ENCODE measurements at regions not wholly inside any gene's neighbourhood (a gene's known extent, or its start where the extent isn't known, plus 50 kb on each side); places are given as distances from the start of the nearest gene placed in this dataset.

GRCh38 chr5:86070719-86071118 lies 547.0 kb upstream of the COX7C start:
- intact Hi-C loops (cut with micrococcal nuclease): no loop called here
- Mint-ChIP-seq H3K4me1 (no peaks in the 10 kb centered on the region), H3K36me3 (no peaks in the 10 kb centered on the region), H3K27ac (no peak overlapping the region), H3K4me3 (no peak overlapping the region), H3K27me3 (ENCODE audit: low read depth in 2 of 2) (no peaks in the 10 kb centered on the region), H3K9me3 (peaks cover 5 to 10% of the 10 kb centered on the region in 2 donors)
- Histone ChIP-seq H3K4me1 (ENCODE audit: control insufficient read depth, insufficient read depth, low read length) (no peaks in the 10 kb centered on the region), H3K36me3 (ENCODE audit: control insufficient read depth, insufficient read depth, low read length) (no peaks in the 10 kb centered on the region), H3K4me3 (ENCODE audit: low read length) (no peak overlapping the region), H3K9me3 (ENCODE audit: control insufficient read depth, insufficient read depth, low read length) (no peaks in the 10 kb centered on the region), H3K27me3 (ENCODE audit: control insufficient read depth, insufficient read depth, low read length) (no peaks in the 10 kb centered on the region), H3K27ac (ENCODE audit: low read length) (no peak overlapping the region)
- 67% methylated on average over 1 of the region's 1 CpG for WGBS (ENCODE audit: insufficient coverage)
- no peak for ATAC-seq
- TF ChIP-seq CTCF (IDR thresholded peaks at IDR 0.05): no peak
- no peak for DNase-seq

- 68% methylated on average over 2 of the region's 3 CpGs for WGBS (ENCODE audit: insufficient coverage)
- no peaks in the 10 kb centered on the region for H3K27me3 ChIP-seq (ENCODE audit: control insufficient read depth, insufficient read depth, low read length)
Observed at GRCh38 chr5:86074297-86074696, 543.4 kb upstream of the COX7C start.

GRCh38 chr5:86075139-86075538 lies 542.6 kb upstream of the COX7C start:
- H3K4me3 ChIP-seq (ENCODE audit: low read length): no peak overlapping the region
- WGBS (ENCODE audit: insufficient coverage): 78% methylated on average over 6 of the region's 6 CpGs
- Mint-ChIP-seq H3K9me3 (peaks cover 2 to 14% of the 10 kb centered on the region in 2 donors), H3K27me3 (ENCODE audit: low read depth in 2 of 2) (no peaks in the 10 kb centered on the region), H3K36me3 (no peaks in the 10 kb centered on the region), H3K4me1 (no peaks in the 10 kb centered on the region), H3K4me3 (no peak overlapping the region), H3K27ac (no peak overlapping the region)
- no peak for DNase-seq
- H3K27me3 ChIP-seq (ENCODE audit: control insufficient read depth, insufficient read depth, low read length): no peaks in the 10 kb centered on the region
- no peak for TF ChIP-seq CTCF (IDR thresholded peaks at IDR 0.05)
- H3K9me3 ChIP-seq (ENCODE audit: control insufficient read depth, insufficient read depth, low read length): no peaks in the 10 kb centered on the region
- H3K4me1 ChIP-seq (ENCODE audit: control insufficient read depth, insufficient read depth, low read length): no peaks in the 10 kb centered on the region
- intact Hi-C loops (cut with micrococcal nuclease): no loop called here
- H3K36me3 ChIP-seq (ENCODE audit: control insufficient read depth, insufficient read depth, low read length): no peaks in the 10 kb centered on the region
- no peak overlapping the region for H3K27ac ChIP-seq (ENCODE audit: low read length)
- no peak for ATAC-seq

More at GRCh38 chr5:86074297-86074696, 543.4 kb upstream of the COX7C start:
- intact Hi-C loops (cut with micrococcal nuclease): no loop called here
- no peaks in the 10 kb centered on the region for H3K36me3 Mint-ChIP-seq
- H3K27me3 Mint-ChIP-seq (ENCODE audit: low read depth in 2 of 2): no peaks in the 10 kb centered on the region
- no peak overlapping the region for H3K27ac Mint-ChIP-seq
- DNase-seq (no peak), ATAC-seq (no peak)
- no peaks in the 10 kb centered on the region for H3K4me1 ChIP-seq (ENCODE audit: control insufficient read depth, insufficient read depth, low read length)
- peaks cover 2 to 12% of the 10 kb centered on the region in 2 donors for H3K9me3 Mint-ChIP-seq
- TF ChIP-seq CTCF (IDR thresholded peaks at IDR 0.05): no peak
- H3K9me3 ChIP-seq (ENCODE audit: control insufficient read depth, insufficient read depth, low read length): no peaks in the 10 kb centered on the region
- H3K4me1 Mint-ChIP-seq: no peaks in the 10 kb centered on the region
- H3K4me3 Mint-ChIP-seq: no peak overlapping the region
- H3K4me3 ChIP-seq (ENCODE audit: low read length): no peak overlapping the region
- H3K36me3 ChIP-seq (ENCODE audit: control insufficient read depth, insufficient read depth, low read length): no peaks in the 10 kb centered on the region
- H3K27ac ChIP-seq (ENCODE audit: low read length): no peak overlapping the region

GRCh38 chr5:86095092-86095491 lies 522.6 kb upstream of the COX7C start:
- intact Hi-C loops (cut with micrococcal nuclease): no loop called here
- Mint-ChIP-seq H3K36me3 (peaks cover 6% of the 10 kb centered on the region), H3K4me3 (no peak overlapping the region), H3K27ac (no peak overlapping the region), H3K27me3 (ENCODE audit: low read depth in 2 of 2) (no peaks in the 10 kb centered on the region), H3K9me3 (peaks cover 2 to 10% of the 10 kb centered on the region in 2 donors), H3K4me1 (no peaks in the 10 kb centered on the region)
- ATAC-seq (no peak), DNase-seq (no peak)
- Histone ChIP-seq H3K36me3 (ENCODE audit: control insufficient read depth, insufficient read depth, low read length) (no peaks in the 10 kb centered on the region), H3K4me1 (ENCODE audit: control insufficient read depth, insufficient read depth, low read length) (no peaks in the 10 kb centered on the region), H3K9me3 (ENCODE audit: control insufficient read depth, insufficient read depth, low read length) (no peaks in the 10 kb centered on the region), H3K27me3 (ENCODE audit: control insufficient read depth, insufficient read depth, low read length) (no peaks in the 10 kb centered on the region), H3K27ac (ENCODE audit: low read length) (no peak overlapping the region), H3K4me3 (ENCODE audit: low read length) (no peak overlapping the region)
- WGBS (ENCODE audit: insufficient coverage): 88% methylated on average over 1 of the region's 1 CpG
- TF ChIP-seq CTCF (IDR thresholded peaks at IDR 0.05): no peak

Data from natural killer cell (primary cell).